GM12873 (cell line): ENCODE measurements at regions not wholly inside any gene's neighbourhood (a gene's known extent, or its start where the extent isn't known, plus 50 kb on each side); places are given as distances from the start of the nearest gene placed in this dataset.

Experiments used
- CTCF ChIP-seq: IDR thresholded peaks from 2 replicates; pipeline ENCODE4 v1.5.1; 2012; ENCODE audit warnings: low read depth, mild to moderate bottlenecking, moderate library complexity, low read length, control low read depth; ENCODE audit not compliant: insufficient read depth; ENCODE audit errors: missing control alignments

- no peak for TF ChIP-seq CTCF
Measured at GRCh38 chr3:104960579-104960978, 406.1 kb upstream of the ALCAM start.

GRCh38 chr3:104961851-104962250 is 404.9 kb upstream of the ALCAM start:
- no peak for TF ChIP-seq CTCF

- no peak for TF ChIP-seq CTCF
Measured at GRCh38 chr3:104974316-104974715, 392.4 kb upstream of the ALCAM start.

- no peak for TF ChIP-seq CTCF
Measured at GRCh38 chr3:104977719-104978118, 389.0 kb upstream of the ALCAM start.

- TF ChIP-seq CTCF, result no peak
Measured at GRCh38 chr3:104982130-104982529, 384.6 kb upstream of the ALCAM start.

GRCh38 chr3:104987859-104988258 is 378.9 kb upstream of the ALCAM start:
- no peak for TF ChIP-seq CTCF

- TF ChIP-seq CTCF, result no peak
Measured at GRCh38 chr3:104988496-104988895, 378.2 kb upstream of the ALCAM start.
